ENCODE measurements at regions not wholly inside any gene's neighbourhood (a gene's known extent, or its start where the extent isn't known, plus 50 kb on each side); places are given as distances from the start of the nearest gene placed in this dataset.

DNA sequence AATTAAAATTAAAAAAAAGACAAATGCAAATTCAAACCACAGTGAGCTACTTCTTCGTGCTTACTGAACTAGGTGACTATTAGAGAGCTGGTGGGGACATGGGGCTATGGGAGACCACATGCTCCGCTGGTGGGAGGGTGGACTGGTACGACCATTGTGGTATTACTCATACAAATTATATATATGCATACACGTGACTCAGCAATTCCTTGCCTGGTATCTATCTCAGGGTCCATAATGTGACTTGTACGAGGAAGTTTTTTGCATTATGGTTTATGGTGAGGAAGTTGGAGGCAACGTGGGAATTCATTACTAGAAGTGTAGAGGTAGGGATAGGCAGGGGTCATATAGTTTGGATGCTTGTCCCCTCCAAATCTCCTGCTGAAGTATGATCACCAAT, 1112.7 kb downstream of the TYW1 start:
- no peaks in the 10 kb centered on the region for H3K9me3 ChIP-seq (ENCODE audit: insufficient read depth, low read depth, low read length)
- no peak overlapping the region for H3K9ac ChIP-seq (ENCODE audit: low read length)
- Mint-ChIP-seq H3K9me3 (ENCODE audit: unreplicated experiment) (peaks cover 11% of the 10 kb centered on the region), H3K36me3 (ENCODE audit: low read depth, unreplicated experiment) (no peaks in the 10 kb centered on the region), H3K4me3 (ENCODE audit: unreplicated experiment) (no peak overlapping the region), H3K27me3 (ENCODE audit: low read depth, unreplicated experiment) (no peaks in the 10 kb centered on the region), H3K27ac (ENCODE audit: unreplicated experiment) (no peak overlapping the region), H3K4me1 (ENCODE audit: low read depth, unreplicated experiment) (no peaks in the 10 kb centered on the region)
- H3K4me1 ChIP-seq (ENCODE audit: insufficient read depth, low read length): no peaks in the 10 kb centered on the region
- no peak for TF ChIP-seq EZH2 (IDR thresholded peaks at IDR 0.05; ENCODE audit: insufficient read depth, low read length)
- TF ChIP-seq, protein P1, sequence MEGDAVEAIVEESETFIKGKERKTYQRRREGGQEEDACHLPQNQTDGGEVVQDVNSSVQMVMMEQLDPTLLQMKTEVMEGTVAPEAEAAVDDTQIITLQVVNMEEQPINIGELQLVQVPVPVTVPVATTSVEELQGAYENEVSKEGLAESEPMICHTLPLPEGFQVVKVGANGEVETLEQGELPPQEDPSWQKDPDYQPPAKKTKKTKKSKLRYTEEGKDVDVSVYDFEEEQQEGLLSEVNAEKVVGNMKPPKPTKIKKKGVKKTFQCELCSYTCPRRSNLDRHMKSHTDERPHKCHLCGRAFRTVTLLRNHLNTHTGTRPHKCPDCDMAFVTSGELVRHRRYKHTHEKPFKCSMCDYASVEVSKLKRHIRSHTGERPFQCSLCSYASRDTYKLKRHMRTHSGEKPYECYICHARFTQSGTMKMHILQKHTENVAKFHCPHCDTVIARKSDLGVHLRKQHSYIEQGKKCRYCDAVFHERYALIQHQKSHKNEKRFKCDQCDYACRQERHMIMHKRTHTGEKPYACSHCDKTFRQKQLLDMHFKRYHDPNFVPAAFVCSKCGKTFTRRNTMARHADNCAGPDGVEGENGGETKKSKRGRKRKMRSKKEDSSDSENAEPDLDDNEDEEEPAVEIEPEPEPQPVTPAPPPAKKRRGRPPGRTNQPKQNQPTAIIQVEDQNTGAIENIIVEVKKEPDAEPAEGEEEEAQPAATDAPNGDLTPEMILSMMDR (IDR thresholded peaks at IDR 0.05; ENCODE audit: insufficient read depth, low read depth, low read length): no peak
- FAIRE-seq: no peak
- H3K79me2 ChIP-seq (ENCODE audit: insufficient read depth, low read length): no peaks in the 10 kb centered on the region
- no peak overlapping the region for H3K27ac ChIP-seq (ENCODE audit: low read depth, low read length)
- no peak overlapping the region for H3K4me2 ChIP-seq (ENCODE audit: low read length)
- H3K36me3 ChIP-seq (ENCODE audit: insufficient read depth, low read length): no peaks in the 10 kb centered on the region
- H2AFZ ChIP-seq (ENCODE audit: low read depth, low read length): no peak overlapping the region
- no peaks in the 10 kb centered on the region for H4K20me1 ChIP-seq (ENCODE audit: insufficient read depth, low read length)
- H3K4me3 ChIP-seq (ENCODE audit: insufficient read depth, low read depth, low read length): no peak overlapping the region
- peaks cover 7% of the 10 kb centered on the region for H3K27me3 ChIP-seq (ENCODE audit: insufficient read depth, low read length)
- DNase-seq (ENCODE audit: low read depth): no peak

DNA sequence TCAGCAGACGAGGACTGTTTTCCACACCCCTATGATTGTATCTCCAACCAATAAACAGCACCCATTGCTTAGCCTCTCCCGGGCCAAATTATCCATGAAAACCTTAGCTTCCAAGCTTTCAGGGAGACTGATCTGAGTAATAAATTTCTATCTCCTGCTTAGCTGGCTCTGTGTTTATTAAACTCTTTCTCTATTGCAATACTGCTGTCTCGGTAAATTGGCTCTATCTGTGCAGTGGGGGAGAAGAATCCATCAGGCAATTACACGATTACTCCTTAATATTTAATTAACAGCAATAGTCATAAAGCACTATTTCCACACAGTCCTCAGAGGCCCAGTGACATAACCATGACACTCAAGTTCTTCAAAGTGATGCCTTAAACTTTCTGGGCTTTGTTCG, 1122.8 kb downstream of the TYW1 start:
- no peaks in the 10 kb centered on the region for H3K36me3 Mint-ChIP-seq (ENCODE audit: low read depth, unreplicated experiment)
- H3K4me2 ChIP-seq (ENCODE audit: low read length): no peak overlapping the region
- no peak overlapping the region for H3K27ac ChIP-seq (ENCODE audit: low read depth, low read length)
- H4K20me1 ChIP-seq (ENCODE audit: insufficient read depth, low read length): no peaks in the 10 kb centered on the region
- no peak for DNase-seq (ENCODE audit: low read depth)
- no peaks in the 10 kb centered on the region for H3K9me3 ChIP-seq (ENCODE audit: insufficient read depth, low read depth, low read length)
- no peaks in the 10 kb centered on the region for H3K27me3 Mint-ChIP-seq (ENCODE audit: low read depth, unreplicated experiment)
- no peaks in the 10 kb centered on the region for H3K79me2 ChIP-seq (ENCODE audit: insufficient read depth, low read length)
- no peaks in the 10 kb centered on the region for H3K36me3 ChIP-seq (ENCODE audit: insufficient read depth, low read length)
- H2AFZ ChIP-seq (ENCODE audit: low read depth, low read length): no peak overlapping the region
- no peak overlapping the region for H3K9ac ChIP-seq (ENCODE audit: low read length)
- no peak overlapping the region for H3K4me3 ChIP-seq (ENCODE audit: insufficient read depth, low read depth, low read length)
- H3K9me3 Mint-ChIP-seq (ENCODE audit: unreplicated experiment): peaks cover 11% of the 10 kb centered on the region
- FAIRE-seq: no peak
- H3K27ac Mint-ChIP-seq (ENCODE audit: unreplicated experiment): no peak overlapping the region
- no peaks in the 10 kb centered on the region for H3K4me1 Mint-ChIP-seq (ENCODE audit: low read depth, unreplicated experiment)
- no peaks in the 10 kb centered on the region for H3K27me3 ChIP-seq (ENCODE audit: insufficient read depth, low read length)
- no peak overlapping the region for H3K4me3 Mint-ChIP-seq (ENCODE audit: unreplicated experiment)
- H3K4me1 ChIP-seq (ENCODE audit: insufficient read depth, low read length): no peaks in the 10 kb centered on the region
- TF ChIP-seq EZH2 (IDR thresholded peaks at IDR 0.05; ENCODE audit: insufficient read depth, low read length): no peak
- TF ChIP-seq, protein P1 (IDR thresholded peaks at IDR 0.05; ENCODE audit: insufficient read depth, low read depth, low read length): no peak

DNA sequence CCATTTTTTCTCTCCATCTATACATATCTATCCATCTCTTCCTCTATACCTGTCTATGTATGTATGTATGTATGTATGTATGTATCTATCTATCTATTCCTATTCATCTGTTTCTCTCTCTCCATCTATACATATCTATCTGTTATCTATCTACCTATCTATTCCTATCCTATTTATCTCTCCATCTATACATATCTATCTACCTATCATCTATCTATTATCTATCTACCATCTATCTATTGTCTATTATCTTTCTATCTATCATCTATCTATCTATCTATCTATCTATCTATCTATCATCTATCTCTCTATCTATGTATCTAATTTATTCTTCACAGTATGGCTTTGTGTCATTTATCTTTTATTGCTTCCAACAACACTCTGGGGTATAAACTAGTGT, 1124.4 kb downstream of the TYW1 start:
- DNase-seq (ENCODE audit: low read depth): no peak
- TF ChIP-seq, protein P1 (IDR thresholded peaks at IDR 0.05; ENCODE audit: insufficient read depth, low read depth, low read length): no peak
- TF ChIP-seq EZH2 (IDR thresholded peaks at IDR 0.05; ENCODE audit: insufficient read depth, low read length): no peak
- Histone ChIP-seq H3K9me3 (ENCODE audit: insufficient read depth, low read depth, low read length) (no peaks in the 10 kb centered on the region), H3K79me2 (ENCODE audit: insufficient read depth, low read length) (no peaks in the 10 kb centered on the region), H3K4me3 (ENCODE audit: insufficient read depth, low read depth, low read length) (no peak overlapping the region), H3K4me1 (ENCODE audit: insufficient read depth, low read length) (no peaks in the 10 kb centered on the region), H3K9ac (ENCODE audit: low read length) (no peak overlapping the region), H3K27ac (ENCODE audit: low read depth, low read length) (no peak overlapping the region), H3K36me3 (ENCODE audit: insufficient read depth, low read length) (no peaks in the 10 kb centered on the region), H2AFZ (ENCODE audit: low read depth, low read length) (no peak overlapping the region), H3K4me2 (ENCODE audit: low read length) (no peak overlapping the region), H3K27me3 (ENCODE audit: insufficient read depth, low read length) (no peaks in the 10 kb centered on the region), H4K20me1 (ENCODE audit: insufficient read depth, low read length) (no peaks in the 10 kb centered on the region)
- Mint-ChIP-seq H3K9me3 (ENCODE audit: unreplicated experiment) (peaks cover 15% of the 10 kb centered on the region), H3K27me3 (ENCODE audit: low read depth, unreplicated experiment) (no peaks in the 10 kb centered on the region), H3K4me3 (ENCODE audit: unreplicated experiment) (no peak overlapping the region), H3K4me1 (ENCODE audit: low read depth, unreplicated experiment) (no peaks in the 10 kb centered on the region), H3K27ac (ENCODE audit: unreplicated experiment) (no peak overlapping the region), H3K36me3 (ENCODE audit: low read depth, unreplicated experiment) (no peaks in the 10 kb centered on the region)
- FAIRE-seq: no peak

Data from astrocyte (in vitro differentiated cells and primary cell).